ENCODE measurements at regions not wholly inside any gene's neighbourhood (a gene's known extent, or its start where the extent isn't known, plus 50 kb on each side); places are given as distances from the start of the nearest gene placed in this dataset.

DNA sequence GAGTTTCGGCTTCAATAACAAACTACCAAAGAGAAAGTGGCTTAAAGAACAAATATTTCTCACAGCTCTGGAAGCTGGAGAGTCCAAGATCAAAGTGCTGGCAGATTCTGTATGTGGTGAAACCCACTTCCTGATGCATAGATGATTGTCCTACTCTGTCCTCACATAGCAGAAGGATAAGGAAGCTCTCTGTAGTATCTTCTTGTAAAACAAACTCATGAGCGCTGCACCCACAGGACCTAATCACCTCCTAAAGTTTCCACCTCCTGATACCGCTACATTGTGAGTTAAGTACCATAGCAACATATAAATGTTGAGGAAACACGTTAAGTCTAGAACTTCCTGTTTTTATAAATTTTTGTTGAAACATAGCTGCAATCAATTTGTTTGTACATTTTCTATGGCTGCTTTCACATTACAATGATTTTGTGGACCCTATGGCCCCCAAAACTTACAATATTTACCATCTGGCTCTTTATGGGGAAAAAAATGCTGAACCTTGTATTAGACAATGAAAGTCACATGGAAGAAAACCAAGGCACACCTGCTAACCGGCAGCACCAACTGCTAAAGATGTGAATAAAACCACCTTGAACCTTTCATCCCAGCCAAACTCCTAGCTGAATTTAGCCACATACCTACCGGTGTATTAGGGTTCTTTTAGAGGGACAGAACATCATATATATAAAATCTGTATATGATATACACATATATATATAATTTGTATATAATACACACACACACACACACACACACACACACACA, 1423.4 kb downstream of the NCAM2 start:
- peaks cover 0 to 3% (median 0%) of the 10 kb centered on the region in 11 donors for H3K9me3 Mint-ChIP-seq
- CTCF ChIA-PET, result no interaction called here
- H3K36me3 ChIP-seq (ENCODE audit: control insufficient read depth in 2 of 3, insufficient read depth in 3 of 3, low read length in 3 of 3), result no peaks in the 10 kb centered on the region
- intact Hi-C loops (cut with micrococcal nuclease), result no loop called here
- no peaks in the 10 kb centered on the region for H3K36me3 Mint-ChIP-seq
- POLR2A ChIA-PET, result no interaction called here
- H3K27me3 ChIP-seq (ENCODE audit: control insufficient read depth in 2 of 2, insufficient read depth in 2 of 2, low read length in 2 of 2), result no peaks in the 10 kb centered on the region
- DNase-seq (peak in 7 of 9 donors; percentile 23 to 81 (median 55)), ATAC-seq (peak; percentile 94)
- H3K4me3 ChIP-seq (ENCODE audit: low read length), result no peak overlapping the region
- H3K27me3 Mint-ChIP-seq, result no peaks in the 10 kb centered on the region
- peak overlapping the region; percentile 11 to 94 (median 68) for H3K27ac Mint-ChIP-seq
- H3K4me1 Mint-ChIP-seq, result peaks cover 10 to 22% (median 19%) of the 10 kb centered on the region in 7 donors
- H3K4me3 Mint-ChIP-seq, result peak overlapping the region; percentile 1 to 78 (median 55)
- H3K27ac ChIP-seq (ENCODE audit: low read depth, low read length), result peak overlapping the region; percentile 63
- H3K9me3 ChIP-seq (ENCODE audit: control insufficient read depth in 2 of 3, low read length in 3 of 3), result no peaks in the 10 kb centered on the region
- no peaks in the 10 kb centered on the region for H3K4me1 ChIP-seq (ENCODE audit: control insufficient read depth in 2 of 2, insufficient read depth in 2 of 2, low read length in 2 of 2)

DNA sequence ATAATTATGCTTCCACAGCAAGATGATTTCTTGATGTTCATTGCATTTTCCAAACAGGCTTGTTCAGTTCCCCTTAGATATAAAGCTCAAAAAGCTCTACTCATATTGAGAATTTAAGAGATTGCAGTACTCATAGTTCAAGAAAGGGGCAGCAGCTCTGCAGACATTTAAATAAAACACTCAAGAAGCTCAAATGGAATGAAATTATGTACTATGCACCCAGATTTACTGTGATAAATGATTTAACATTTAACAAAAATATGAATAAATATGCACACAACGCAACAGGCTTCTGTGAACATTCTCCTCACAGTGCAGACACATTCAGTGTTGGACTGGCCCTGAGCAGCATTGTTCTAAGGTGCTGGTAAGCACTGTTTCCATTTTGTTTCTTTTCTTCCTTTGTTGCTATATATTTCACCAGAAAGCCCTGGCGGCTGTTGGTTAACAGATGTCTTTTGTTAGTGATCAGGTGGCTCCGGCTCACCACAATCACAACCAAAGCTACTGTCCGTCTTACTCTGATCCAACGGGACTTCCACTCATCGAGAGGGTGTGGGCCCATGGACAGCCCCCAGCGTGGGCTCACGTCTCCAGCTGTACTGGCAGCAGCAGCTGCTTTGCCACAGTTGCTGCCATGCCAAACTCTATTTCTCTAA, 1440.3 kb downstream of the NCAM2 start:
- no peak overlapping the region for H3K27ac ChIP-seq (ENCODE audit: low read depth, low read length)
- Mint-ChIP-seq H3K27ac (no peak overlapping the region), H3K9me3 (peaks cover 0 to 9% (median 2%) of the 10 kb centered on the region in 11 donors), H3K36me3 (no peaks in the 10 kb centered on the region), H3K4me3 (no peak overlapping the region), H3K4me1 (no peaks in the 10 kb centered on the region), H3K27me3 (no peaks in the 10 kb centered on the region)
- H3K36me3 ChIP-seq (ENCODE audit: control insufficient read depth in 2 of 3, insufficient read depth in 3 of 3, low read length in 3 of 3), result no peaks in the 10 kb centered on the region
- intact Hi-C loops (cut with micrococcal nuclease), result no loop called here
- POLR2A ChIA-PET, result no interaction called here
- DNase-seq (no peak), ATAC-seq (no peak)
- no peaks in the 10 kb centered on the region for H3K4me1 ChIP-seq (ENCODE audit: control insufficient read depth in 2 of 2, insufficient read depth in 2 of 2, low read length in 2 of 2)
- no peaks in the 10 kb centered on the region for H3K27me3 ChIP-seq (ENCODE audit: control insufficient read depth in 2 of 2, insufficient read depth in 2 of 2, low read length in 2 of 2)
- H3K4me3 ChIP-seq (ENCODE audit: low read length), result no peak overlapping the region
- no peaks in the 10 kb centered on the region for H3K9me3 ChIP-seq (ENCODE audit: control insufficient read depth in 2 of 3, low read length in 3 of 3)
- CTCF ChIA-PET, result no interaction called here

DNA sequence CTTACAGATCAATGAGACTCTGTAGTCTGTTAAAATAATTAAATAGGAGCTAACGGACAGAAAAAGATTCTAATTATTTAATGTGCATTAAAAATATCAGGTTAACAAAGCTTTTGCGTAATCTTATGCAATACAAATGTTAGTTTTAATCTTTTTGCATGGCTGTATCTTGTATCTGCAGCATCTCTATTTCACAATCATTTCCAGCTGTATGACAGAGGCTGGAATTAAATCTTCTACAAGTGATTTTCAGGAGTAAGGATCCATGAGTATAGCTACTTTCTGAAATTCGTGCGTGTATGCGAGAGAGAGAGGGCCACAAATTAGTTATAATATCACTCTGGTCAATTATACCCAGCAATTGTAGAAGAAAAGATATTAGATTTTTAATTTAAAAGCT, 1446.8 kb downstream of the NCAM2 start:
- no peak for DNase-seq
- no peaks in the 10 kb centered on the region for H3K27me3 Mint-ChIP-seq
- no peak overlapping the region for H3K27ac Mint-ChIP-seq
- Histone ChIP-seq H3K9me3 (ENCODE audit: control insufficient read depth in 2 of 3, low read length in 3 of 3) (no peaks in the 10 kb centered on the region), H3K4me1 (ENCODE audit: control insufficient read depth in 2 of 2, insufficient read depth in 2 of 2, low read length in 2 of 2) (no peaks in the 10 kb centered on the region), H3K36me3 (ENCODE audit: control insufficient read depth in 2 of 3, insufficient read depth in 3 of 3, low read length in 3 of 3) (no peaks in the 10 kb centered on the region), H3K4me3 (ENCODE audit: low read length) (no peak overlapping the region), H3K27ac (ENCODE audit: low read depth, low read length) (no peak overlapping the region), H3K27me3 (ENCODE audit: control insufficient read depth in 2 of 2, insufficient read depth in 2 of 2, low read length in 2 of 2) (no peaks in the 10 kb centered on the region)
- peaks cover 0 to 9% (median 0%) of the 10 kb centered on the region in 11 donors for H3K9me3 Mint-ChIP-seq
- H3K4me1 Mint-ChIP-seq, result peaks cover 0 to 2% (median 0%) of the 10 kb centered on the region in 7 donors
- ChIA-PET CTCF (no interaction called here), POLR2A (no interaction called here)
- no peak overlapping the region for H3K4me3 Mint-ChIP-seq
- H3K36me3 Mint-ChIP-seq, result no peaks in the 10 kb centered on the region
- ATAC-seq, result no peak
- intact Hi-C loops (cut with micrococcal nuclease), result no loop called here

DNA sequence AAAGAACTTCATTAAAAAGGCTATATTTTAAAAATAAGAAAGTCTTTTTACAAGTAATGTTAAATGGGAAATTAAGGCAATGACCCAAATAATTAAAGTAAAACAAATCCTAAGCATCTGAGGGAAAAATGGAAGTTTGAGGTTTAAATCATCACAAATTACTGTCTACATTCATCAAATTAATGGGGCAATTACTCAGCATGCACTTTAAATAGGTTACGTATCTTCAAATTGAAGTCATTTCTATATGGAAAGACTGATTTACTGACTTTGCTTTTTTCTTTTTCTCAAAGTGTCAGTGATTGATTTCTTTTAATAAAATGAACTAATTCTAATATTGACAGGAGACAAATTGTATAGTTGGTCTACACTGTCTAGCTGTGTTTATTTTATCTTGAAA, 1452.3 kb downstream of the NCAM2 start:
- Histone ChIP-seq H3K36me3 (ENCODE audit: control insufficient read depth in 2 of 3, insufficient read depth in 3 of 3, low read length in 3 of 3) (no peaks in the 10 kb centered on the region), H3K27me3 (ENCODE audit: control insufficient read depth in 2 of 2, insufficient read depth in 2 of 2, low read length in 2 of 2) (no peaks in the 10 kb centered on the region), H3K9me3 (ENCODE audit: control insufficient read depth in 2 of 3, low read length in 3 of 3) (no peaks in the 10 kb centered on the region), H3K4me3 (ENCODE audit: low read length) (no peak overlapping the region), H3K27ac (ENCODE audit: low read depth, low read length) (no peak overlapping the region), H3K4me1 (ENCODE audit: control insufficient read depth in 2 of 2, insufficient read depth in 2 of 2, low read length in 2 of 2) (no peaks in the 10 kb centered on the region)
- intact Hi-C loops (cut with micrococcal nuclease), result no loop called here
- ATAC-seq (no peak), DNase-seq (no peak)
- H3K4me3 Mint-ChIP-seq, result no peak overlapping the region
- H3K9me3 Mint-ChIP-seq, result peaks cover 0 to 2% (median 0%) of the 10 kb centered on the region in 11 donors
- ChIA-PET POLR2A (no interaction called here), CTCF (interaction anchor here (0.6 kb wide), 1 partner anchor 46 kb away, joined by 3 read pairs; no protein-coding TSS in a partner anchor)
- H3K4me1 Mint-ChIP-seq, result no peaks in the 10 kb centered on the region
- no peaks in the 10 kb centered on the region for H3K27me3 Mint-ChIP-seq
- H3K36me3 Mint-ChIP-seq, result no peaks in the 10 kb centered on the region
- H3K27ac Mint-ChIP-seq, result no peak overlapping the region

DNA sequence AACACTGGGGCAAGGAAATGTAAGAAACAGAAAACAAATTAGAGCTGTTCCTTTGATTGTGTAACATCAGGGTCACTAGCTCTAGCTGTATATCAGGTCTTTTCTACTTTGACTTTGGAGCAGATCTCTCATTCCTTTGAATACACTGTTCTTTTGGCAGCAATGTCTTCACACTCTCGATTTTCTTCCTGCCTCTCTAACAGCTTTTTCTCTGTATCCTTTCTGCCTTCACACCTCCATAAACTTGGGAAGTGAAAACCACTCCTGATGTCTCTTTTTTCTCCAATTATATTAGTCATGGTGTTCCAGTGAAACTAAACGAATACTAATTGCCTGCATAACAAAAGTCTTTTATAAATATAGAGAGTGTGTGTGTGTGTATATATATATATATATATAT, 1458.0 kb downstream of the NCAM2 start:
- no peaks in the 10 kb centered on the region for H3K4me1 Mint-ChIP-seq
- POLR2A ChIA-PET, result no interaction called here
- H3K36me3 ChIP-seq (ENCODE audit: control insufficient read depth in 2 of 3, insufficient read depth in 3 of 3, low read length in 3 of 3), result no peaks in the 10 kb centered on the region

DNA sequence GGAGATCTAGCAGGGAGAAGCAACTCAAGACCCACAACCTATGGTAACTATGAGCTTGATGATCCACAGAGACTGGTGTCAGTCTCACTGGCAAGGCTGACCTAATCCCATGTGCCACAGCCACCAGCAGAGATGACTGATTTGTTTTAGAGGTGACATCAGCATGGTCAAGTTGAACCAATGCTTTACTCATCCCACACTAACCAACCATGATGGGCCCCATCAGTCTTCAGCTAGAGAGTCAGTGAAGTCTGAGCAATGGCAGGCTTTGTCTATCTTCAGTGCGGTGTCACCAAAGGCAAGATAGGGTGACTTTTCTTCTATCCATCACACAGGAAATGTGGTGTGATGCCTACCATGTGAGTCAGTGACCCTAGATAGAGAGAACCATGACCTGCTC, 1470.7 kb downstream of the NCAM2 start:
- Mint-ChIP-seq H3K36me3 (no peaks in the 10 kb centered on the region), H3K9me3 (peaks cover 0 to 9% (median 0%) of the 10 kb centered on the region in 11 donors), H3K27me3 (no peaks in the 10 kb centered on the region), H3K27ac (no peak overlapping the region), H3K4me1 (peaks cover 0 to 2% (median 0%) of the 10 kb centered on the region in 7 donors), H3K4me3 (no peak overlapping the region)
- Histone ChIP-seq H3K4me3 (ENCODE audit: low read length) (no peak overlapping the region), H3K36me3 (ENCODE audit: control insufficient read depth in 2 of 3, insufficient read depth in 3 of 3, low read length in 3 of 3) (no peaks in the 10 kb centered on the region), H3K9me3 (ENCODE audit: control insufficient read depth in 2 of 3, low read length in 3 of 3) (no peaks in the 10 kb centered on the region), H3K27ac (ENCODE audit: low read depth, low read length) (no peak overlapping the region), H3K27me3 (ENCODE audit: control insufficient read depth in 2 of 2, insufficient read depth in 2 of 2, low read length in 2 of 2) (no peaks in the 10 kb centered on the region), H3K4me1 (ENCODE audit: control insufficient read depth in 2 of 2, insufficient read depth in 2 of 2, low read length in 2 of 2) (no peaks in the 10 kb centered on the region)
- ATAC-seq, result no peak
- ChIA-PET CTCF (no interaction called here), POLR2A (no interaction called here)
- no peak for DNase-seq
- intact Hi-C loops (cut with micrococcal nuclease), result no loop called here

More for the DNA sequence above, 1458.0 kb downstream of the NCAM2 start:
- no peak overlapping the region for H3K27ac ChIP-seq (ENCODE audit: low read depth, low read length)
- DNase-seq (no peak), ATAC-seq (no peak)
- no peak overlapping the region for H3K4me3 Mint-ChIP-seq
- CTCF ChIA-PET, result interaction anchor here (0.8 kb wide), 1 partner anchor 14 kb away, joined by 3 read pairs; no protein-coding TSS in a partner anchor
- no peak overlapping the region for H3K27ac Mint-ChIP-seq
- H3K36me3 Mint-ChIP-seq, result no peaks in the 10 kb centered on the region
- no peaks in the 10 kb centered on the region for H3K27me3 ChIP-seq (ENCODE audit: control insufficient read depth in 2 of 2, insufficient read depth in 2 of 2, low read length in 2 of 2)
- H3K9me3 ChIP-seq (ENCODE audit: control insufficient read depth in 2 of 3, low read length in 3 of 3), result no peaks in the 10 kb centered on the region
- H3K4me1 ChIP-seq (ENCODE audit: control insufficient read depth in 2 of 2, insufficient read depth in 2 of 2, low read length in 2 of 2), result no peaks in the 10 kb centered on the region
- H3K9me3 Mint-ChIP-seq, result peaks cover 0 to 2% (median 0%) of the 10 kb centered on the region in 11 donors
- no peak overlapping the region for H3K4me3 ChIP-seq (ENCODE audit: low read length)
- no peaks in the 10 kb centered on the region for H3K27me3 Mint-ChIP-seq
- intact Hi-C loops (cut with micrococcal nuclease), result no loop called here

DNA sequence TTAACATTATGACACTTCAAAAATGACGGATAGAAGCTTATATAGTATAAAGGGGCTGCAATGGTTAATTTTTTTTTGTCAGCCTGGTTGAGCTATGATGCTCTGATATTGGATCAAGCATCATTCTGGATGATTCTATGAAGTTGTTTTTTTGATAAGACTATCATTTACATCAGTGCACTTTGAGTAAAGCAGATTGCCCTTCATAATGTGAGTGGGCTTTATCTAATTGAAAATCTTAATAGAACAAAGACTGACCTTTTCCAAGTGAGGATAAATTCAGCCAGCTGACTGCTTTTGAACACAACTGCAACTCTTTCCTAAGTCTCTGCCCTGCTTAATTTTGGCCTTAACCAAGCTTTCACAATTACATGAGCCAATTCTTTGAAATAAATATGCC, 1476.2 kb downstream of the NCAM2 start:
- Histone ChIP-seq H3K36me3 (ENCODE audit: control insufficient read depth in 2 of 3, insufficient read depth in 3 of 3, low read length in 3 of 3) (no peaks in the 10 kb centered on the region), H3K9me3 (ENCODE audit: control insufficient read depth in 2 of 3, low read length in 3 of 3) (no peaks in the 10 kb centered on the region), H3K4me1 (ENCODE audit: control insufficient read depth in 2 of 2, insufficient read depth in 2 of 2, low read length in 2 of 2) (no peaks in the 10 kb centered on the region), H3K27me3 (ENCODE audit: control insufficient read depth in 2 of 2, insufficient read depth in 2 of 2, low read length in 2 of 2) (no peaks in the 10 kb centered on the region), H3K4me3 (ENCODE audit: low read length) (no peak overlapping the region), H3K27ac (ENCODE audit: low read depth, low read length) (no peak overlapping the region)
- Mint-ChIP-seq H3K27ac (no peak overlapping the region), H3K4me3 (no peak overlapping the region), H3K36me3 (no peaks in the 10 kb centered on the region), H3K4me1 (no peaks in the 10 kb centered on the region), H3K9me3 (peaks cover 0 to 10% (median 3%) of the 10 kb centered on the region in 11 donors), H3K27me3 (no peaks in the 10 kb centered on the region)
- no peak for DNase-seq
- ChIA-PET POLR2A (no interaction called here), CTCF (no interaction called here)
- no peak for ATAC-seq
- intact Hi-C loops (cut with micrococcal nuclease), result no loop called here

All from naive thymus-derived CD4-positive, alpha-beta T cell (primary cell).